ENCODE measurements at regions not wholly inside any gene's neighbourhood (a gene's known extent, or its start where the extent isn't known, plus 50 kb on each side); places are given as distances from the start of the nearest gene placed in this dataset.

GRCh38 chr14:71507681-71508080 lies 424.5 kb upstream of the RGS6 start:
- Histone ChIP-seq H3K27ac (ENCODE audit: low read depth, low read length, poor library complexity, severe bottlenecking) (no peak overlapping the region), H3K4me1 (ENCODE audit: insufficient read depth, low read length, severe bottlenecking) (no peaks in the 10 kb centered on the region), H3K9ac (ENCODE audit: low read length) (no peak overlapping the region), H3F3A (ENCODE audit: insufficient read depth, low read length) (no peaks in the 10 kb centered on the region), H3K9me3 (ENCODE audit: low read length) (no peaks in the 10 kb centered on the region), H3K9me2 (ENCODE audit: low read depth, low read length) (no peaks in the 10 kb centered on the region), H3K4me2 (ENCODE audit: low read length) (no peak overlapping the region), H3K79me2 (ENCODE audit: insufficient read depth, low read length) (no peaks in the 10 kb centered on the region), H2AFZ (ENCODE audit: low read length) (no peak overlapping the region), H3K27me3 (ENCODE audit: insufficient read depth, low read length) (no peaks in the 10 kb centered on the region), H3K4me3 (ENCODE audit: low read depth, low read length, poor library complexity, severe bottlenecking) (no peak overlapping the region), H3K36me3 (ENCODE audit: insufficient read depth, low read length) (0 out of 2 replicates have a peak, but pooled peaks cover under 1% of the 10 kb centered on the region), H4K20me1 (ENCODE audit: insufficient read depth, low read length) (no peaks in the 10 kb centered on the region)
- no peak for TF ChIP-seq EZH2 (IDR thresholded peaks at IDR 0.05; ENCODE audit: borderline replicate concordance, low read length)
- TF ChIP-seq CTCF (IDR thresholded peaks at IDR 0.05; ENCODE audit: low read length) = no peak

- Histone ChIP-seq H3K9me3 (ENCODE audit: low read length) (no peaks in the 10 kb centered on the region), H4K20me1 (ENCODE audit: insufficient read depth, low read length) (no peaks in the 10 kb centered on the region), H3K27ac (ENCODE audit: low read depth, low read length, poor library complexity, severe bottlenecking) (no peak overlapping the region), H3K4me1 (ENCODE audit: insufficient read depth, low read length, severe bottlenecking) (no peaks in the 10 kb centered on the region), H3K36me3 (ENCODE audit: insufficient read depth, low read length) (0 out of 2 replicates have a peak, but pooled peaks cover 3% of the 10 kb centered on the region), H3K9me2 (ENCODE audit: low read depth, low read length) (no peaks in the 10 kb centered on the region), H3K4me2 (ENCODE audit: low read length) (no peak overlapping the region), H3K9ac (ENCODE audit: low read length) (no peak overlapping the region), H3K4me3 (ENCODE audit: low read depth, low read length, poor library complexity, severe bottlenecking) (no peak overlapping the region), H3K79me2 (ENCODE audit: insufficient read depth, low read length) (no peaks in the 10 kb centered on the region), H3K27me3 (ENCODE audit: insufficient read depth, low read length) (no peaks in the 10 kb centered on the region), H3F3A (ENCODE audit: insufficient read depth, low read length) (no peaks in the 10 kb centered on the region), H2AFZ (ENCODE audit: low read length) (no peak overlapping the region)
- TF ChIP-seq CTCF (IDR thresholded peaks at IDR 0.05; ENCODE audit: low read length) = no peak
- no peak for TF ChIP-seq EZH2 (IDR thresholded peaks at IDR 0.05; ENCODE audit: borderline replicate concordance, low read length)
These were observed 423.3 kb upstream of the RGS6 start for GRCh38 chr14:71508901-71509300.

- H3K4me1 ChIP-seq (ENCODE audit: insufficient read depth, low read length, severe bottlenecking) = no peaks in the 10 kb centered on the region
- no peaks in the 10 kb centered on the region for H3K79me2 ChIP-seq (ENCODE audit: insufficient read depth, low read length)
- no peaks in the 10 kb centered on the region for H3K9me2 ChIP-seq (ENCODE audit: low read depth, low read length)
- H3K9ac ChIP-seq (ENCODE audit: low read length) = no peak overlapping the region
- H3K27ac ChIP-seq (ENCODE audit: low read depth, low read length, poor library complexity, severe bottlenecking) = no peak overlapping the region
- H3K9me3 ChIP-seq (ENCODE audit: low read length) = no peaks in the 10 kb centered on the region
- H3K27me3 ChIP-seq (ENCODE audit: insufficient read depth, low read length) = no peaks in the 10 kb centered on the region
- H3F3A ChIP-seq (ENCODE audit: insufficient read depth, low read length) = no peaks in the 10 kb centered on the region
- no peak overlapping the region for H3K4me3 ChIP-seq (ENCODE audit: low read depth, low read length, poor library complexity, severe bottlenecking)
- H2AFZ ChIP-seq (ENCODE audit: low read length) = no peak overlapping the region
- no peak overlapping the region for H3K4me2 ChIP-seq (ENCODE audit: low read length)
- H3K36me3 ChIP-seq (ENCODE audit: insufficient read depth, low read length) = peaks cover 13% of the 10 kb centered on the region; the same call in 1 of the 2 replicates
- H4K20me1 ChIP-seq (ENCODE audit: insufficient read depth, low read length) = no peaks in the 10 kb centered on the region
- TF ChIP-seq CTCF (IDR thresholded peaks at IDR 0.05; ENCODE audit: low read length) (no peak), EZH2 (IDR thresholded peaks at IDR 0.05; ENCODE audit: borderline replicate concordance, low read length) (no peak)
These were observed 421.1 kb upstream of the RGS6 start for GRCh38 chr14:71511152-71511551.

All from OCI-LY1 (cell line).